GM13977 (cell line): ENCODE measurements at regions not wholly inside any gene's neighbourhood (a gene's known extent, or its start where the extent isn't known, plus 50 kb on each side); places are given as distances from the start of the nearest gene placed in this dataset.

Experiments
- DNase-seq: peaks from one replicate; pipeline ENCODE4 v3.0.0; 2012; ENCODE audit warnings: low spot score
- CTCF ChIP-seq: IDR thresholded peaks from 2 replicates; pipeline ENCODE4 v1.5.1; 2012; ENCODE audit warnings: mild to moderate bottlenecking, control low read depth; ENCODE audit not compliant: insufficient read depth; ENCODE audit errors: extremely low read depth, missing control alignments
- in situ Hi-C: fragments of 300-500 bp; cut with MboI; formaldehyde crosslinking; loops from one replicate; pipeline ENCODE4 v1.12.0; 2022; ENCODE audit warnings: low sequenced_read_pairs, low pct_unique_long_range_greater_than_20kb, mixed read lengths, inconsistent platforms; ENCODE audit not compliant: unreplicated experiment

GRCh38 chr2:198715302-198715835 is 742.4 kb downstream of the SATB2 start:
- DNase-seq, result no peak
- in situ Hi-C loops, result no loop called here
- TF ChIP-seq CTCF, result no peak

- in situ Hi-C loops, result no loop called here
Measured at GRCh38 chr2:198712485-198712884, 745.3 kb downstream of the SATB2 start.

GRCh38 chr2:198711484-198711883 is 746.3 kb downstream of the SATB2 start:
- no peak for DNase-seq
- in situ Hi-C loops, result no loop called here
- no peak for TF ChIP-seq CTCF

More at GRCh38 chr2:198712485-198712884, 745.3 kb downstream of the SATB2 start:
- no peak for DNase-seq
- no peak for TF ChIP-seq CTCF

GRCh38 chr2:198710562-198710961 is 747.2 kb downstream of the SATB2 start:
- no peak for TF ChIP-seq CTCF
- in situ Hi-C loops, result no loop called here
- no peak for DNase-seq

- in situ Hi-C loops, result no loop called here
- TF ChIP-seq CTCF, result no peak
Measured at GRCh38 chr2:198706476-198707082, 751.2 kb downstream of the SATB2 start.

GRCh38 chr2:198703281-198703680 is 754.5 kb downstream of the SATB2 start:
- DNase-seq, result no peak
- in situ Hi-C loops, result no loop called here
- no peak for TF ChIP-seq CTCF

More at GRCh38 chr2:198706476-198707082, 751.2 kb downstream of the SATB2 start:
- no peak for DNase-seq
